ENCODE measurements at regions not wholly inside any gene's neighbourhood (a gene's known extent, or its start where the extent isn't known, plus 50 kb on each side); places are given as distances from the start of the nearest gene placed in this dataset.

- Mint-ChIP-seq H3K36me3 (no peaks in the 10 kb centered on the region), H3K4me3 (no peak overlapping the region), H3K27ac (no peak overlapping the region), H3K4me1 (no peaks in the 10 kb centered on the region), H3K27me3 (no peaks in the 10 kb centered on the region), H3K9me3 (peaks cover 0 to 5% (median 0%) of the 10 kb centered on the region in 11 donors)
- CTCF ChIA-PET: no interaction called here
- H3K27ac ChIP-seq (ENCODE audit: low read depth, low read length): no peak overlapping the region
- no peaks in the 10 kb centered on the region for H3K27me3 ChIP-seq (ENCODE audit: control insufficient read depth in 2 of 2, insufficient read depth in 2 of 2, low read length in 2 of 2)
- no peaks in the 10 kb centered on the region for H3K4me1 ChIP-seq (ENCODE audit: control insufficient read depth in 2 of 2, insufficient read depth in 2 of 2, low read length in 2 of 2)
- no peak overlapping the region for H3K4me3 ChIP-seq (ENCODE audit: low read length)
- no peaks in the 10 kb centered on the region for H3K36me3 ChIP-seq (ENCODE audit: control insufficient read depth in 2 of 3, insufficient read depth in 3 of 3, low read length in 3 of 3)
- POLR2A ChIA-PET: no interaction called here
- DNase-seq (no peak), ATAC-seq (no peak)
- intact Hi-C loops (cut with micrococcal nuclease): no loop called here
- no peaks in the 10 kb centered on the region for H3K9me3 ChIP-seq (ENCODE audit: control insufficient read depth in 2 of 3, low read length in 3 of 3)
These were observed 800.5 kb upstream of the KLHL1 start for GRCh38 chr13:70908795-70909194.

- Histone ChIP-seq H3K4me1 (ENCODE audit: control insufficient read depth in 2 of 2, insufficient read depth in 2 of 2, low read length in 2 of 2) (no peaks in the 10 kb centered on the region), H3K27ac (ENCODE audit: low read depth, low read length) (no peak overlapping the region), H3K27me3 (ENCODE audit: control insufficient read depth in 2 of 2, insufficient read depth in 2 of 2, low read length in 2 of 2) (no peaks in the 10 kb centered on the region), H3K9me3 (ENCODE audit: control insufficient read depth in 2 of 3, low read length in 3 of 3) (no peaks in the 10 kb centered on the region), H3K36me3 (ENCODE audit: control insufficient read depth in 2 of 3, insufficient read depth in 3 of 3, low read length in 3 of 3) (no peaks in the 10 kb centered on the region), H3K4me3 (ENCODE audit: low read length) (no peak overlapping the region)
- Mint-ChIP-seq H3K36me3 (no peaks in the 10 kb centered on the region), H3K4me3 (no peak overlapping the region), H3K9me3 (peaks cover 0 to 8% (median 0%) of the 10 kb centered on the region in 11 donors), H3K27me3 (no peaks in the 10 kb centered on the region), H3K4me1 (no peaks in the 10 kb centered on the region), H3K27ac (no peak overlapping the region)
- no peak for DNase-seq
- POLR2A ChIA-PET: no interaction called here
- no peak for ATAC-seq
- CTCF ChIA-PET: no interaction called here
- intact Hi-C loops (cut with micrococcal nuclease): no loop called here
These were observed 796.8 kb upstream of the KLHL1 start for GRCh38 chr13:70905035-70905434.

DNA sequence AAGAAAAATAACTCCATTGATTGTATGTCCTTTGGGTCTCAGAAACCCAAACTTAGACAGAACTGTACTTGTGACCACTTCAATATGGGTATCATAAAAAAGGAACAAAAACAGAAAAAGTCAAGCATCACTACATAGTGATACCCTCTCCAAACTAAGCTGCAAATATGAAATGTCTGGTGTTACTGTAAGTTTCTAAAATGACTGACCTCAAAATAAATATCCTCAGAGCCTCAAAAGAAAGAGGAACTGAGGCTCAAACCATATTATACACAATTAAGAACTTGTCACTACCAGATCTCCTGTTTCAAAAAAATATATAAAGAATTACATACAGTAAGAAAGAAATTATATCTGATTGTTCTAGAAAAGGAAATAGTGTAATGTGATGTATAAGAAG lies 787.9 kb upstream of the KLHL1 start:
- Histone ChIP-seq H3K9me3 (ENCODE audit: control insufficient read depth in 2 of 3, low read length in 3 of 3) (no peaks in the 10 kb centered on the region), H3K4me3 (ENCODE audit: low read length) (no peak overlapping the region), H3K27me3 (ENCODE audit: control insufficient read depth in 2 of 2, insufficient read depth in 2 of 2, low read length in 2 of 2) (no peaks in the 10 kb centered on the region), H3K36me3 (ENCODE audit: control insufficient read depth in 2 of 3, insufficient read depth in 3 of 3, low read length in 3 of 3) (no peaks in the 10 kb centered on the region), H3K27ac (ENCODE audit: low read depth, low read length) (no peak overlapping the region), H3K4me1 (ENCODE audit: control insufficient read depth in 2 of 2, insufficient read depth in 2 of 2, low read length in 2 of 2) (no peaks in the 10 kb centered on the region)
- no peaks in the 10 kb centered on the region for H3K27me3 Mint-ChIP-seq
- no peak overlapping the region for H3K27ac Mint-ChIP-seq
- ChIA-PET POLR2A (no interaction called here), CTCF (no interaction called here)
- ATAC-seq (no peak), DNase-seq (no peak)
- no peaks in the 10 kb centered on the region for H3K9me3 Mint-ChIP-seq
- H3K36me3 Mint-ChIP-seq: no peaks in the 10 kb centered on the region
- no peak overlapping the region for H3K4me3 Mint-ChIP-seq
- intact Hi-C loops (cut with micrococcal nuclease): no loop called here
- no peaks in the 10 kb centered on the region for H3K4me1 Mint-ChIP-seq

DNA sequence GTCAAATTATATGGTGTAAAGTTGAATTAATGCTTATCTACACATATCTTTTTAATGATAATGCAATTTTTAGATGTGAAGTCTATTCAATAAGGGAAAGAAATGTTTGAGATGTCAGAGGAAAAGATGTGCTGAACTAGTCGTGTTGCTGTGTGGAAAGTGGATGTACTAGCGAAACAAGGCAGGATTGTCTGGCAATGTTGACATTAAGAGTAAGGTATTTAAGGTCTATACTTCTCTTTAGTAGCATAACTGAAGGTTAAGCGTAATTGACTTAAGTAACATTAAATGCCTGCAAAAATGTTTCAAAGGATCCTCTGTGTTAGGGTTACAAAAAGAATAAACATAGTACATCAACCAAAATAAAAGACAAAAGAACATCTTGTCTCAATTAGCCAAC lies 787.3 kb upstream of the KLHL1 start:
- ATAC-seq: no peak

DNA sequence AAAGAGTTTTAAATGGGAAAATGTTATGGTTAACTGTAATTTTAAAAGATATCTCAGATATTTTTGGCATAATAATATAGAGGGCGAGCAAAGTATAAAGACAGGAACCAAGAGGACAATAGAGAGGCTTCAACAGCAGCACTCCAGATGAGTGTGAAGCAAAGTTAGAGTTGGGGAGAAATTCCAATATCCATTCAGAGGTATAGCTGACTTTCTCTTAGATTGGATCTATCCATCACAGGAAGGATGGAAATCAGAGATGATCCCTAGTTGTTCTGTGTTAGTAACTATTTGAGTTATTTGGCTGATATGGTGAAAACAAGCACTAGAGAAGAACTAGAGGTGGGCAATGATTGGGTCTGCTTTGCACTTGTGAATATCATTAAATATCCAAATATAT lies 786.0 kb upstream of the KLHL1 start:
- POLR2A ChIA-PET: no interaction called here
- H3K9me3 Mint-ChIP-seq: peaks cover 0 to 5% (median 0%) of the 10 kb centered on the region in 11 donors
- Histone ChIP-seq H3K9me3 (ENCODE audit: control insufficient read depth in 2 of 3, low read length in 3 of 3) (no peaks in the 10 kb centered on the region), H3K4me3 (ENCODE audit: low read length) (no peak overlapping the region), H3K4me1 (ENCODE audit: control insufficient read depth in 2 of 2, insufficient read depth in 2 of 2, low read length in 2 of 2) (no peaks in the 10 kb centered on the region), H3K27ac (ENCODE audit: low read depth, low read length) (no peak overlapping the region), H3K27me3 (ENCODE audit: control insufficient read depth in 2 of 2, insufficient read depth in 2 of 2, low read length in 2 of 2) (no peaks in the 10 kb centered on the region), H3K36me3 (ENCODE audit: control insufficient read depth in 2 of 3, insufficient read depth in 3 of 3, low read length in 3 of 3) (no peaks in the 10 kb centered on the region)
- no peak overlapping the region for H3K4me3 Mint-ChIP-seq
- ATAC-seq (no peak), DNase-seq (no peak)
- no peak overlapping the region for H3K27ac Mint-ChIP-seq
- H3K36me3 Mint-ChIP-seq: no peaks in the 10 kb centered on the region
- H3K27me3 Mint-ChIP-seq: no peaks in the 10 kb centered on the region
- CTCF ChIA-PET: no interaction called here
- intact Hi-C loops (cut with micrococcal nuclease): no loop called here
- H3K4me1 Mint-ChIP-seq: no peaks in the 10 kb centered on the region

More for the DNA sequence above, 787.3 kb upstream of the KLHL1 start:
- Histone ChIP-seq H3K27ac (ENCODE audit: low read depth, low read length) (no peak overlapping the region), H3K4me1 (ENCODE audit: control insufficient read depth in 2 of 2, insufficient read depth in 2 of 2, low read length in 2 of 2) (no peaks in the 10 kb centered on the region), H3K27me3 (ENCODE audit: control insufficient read depth in 2 of 2, insufficient read depth in 2 of 2, low read length in 2 of 2) (no peaks in the 10 kb centered on the region), H3K9me3 (ENCODE audit: control insufficient read depth in 2 of 3, low read length in 3 of 3) (no peaks in the 10 kb centered on the region), H3K4me3 (ENCODE audit: low read length) (no peak overlapping the region), H3K36me3 (ENCODE audit: control insufficient read depth in 2 of 3, insufficient read depth in 3 of 3, low read length in 3 of 3) (no peaks in the 10 kb centered on the region)
- H3K27me3 Mint-ChIP-seq: no peaks in the 10 kb centered on the region
- CTCF ChIA-PET: no interaction called here
- H3K27ac Mint-ChIP-seq: no peak overlapping the region
- H3K9me3 Mint-ChIP-seq: no peaks in the 10 kb centered on the region
- no peak overlapping the region for H3K4me3 Mint-ChIP-seq
- no peaks in the 10 kb centered on the region for H3K36me3 Mint-ChIP-seq
- intact Hi-C loops (cut with micrococcal nuclease): no loop called here
- POLR2A ChIA-PET: no interaction called here
- no peaks in the 10 kb centered on the region for H3K4me1 Mint-ChIP-seq
- DNase-seq: no peak

DNA sequence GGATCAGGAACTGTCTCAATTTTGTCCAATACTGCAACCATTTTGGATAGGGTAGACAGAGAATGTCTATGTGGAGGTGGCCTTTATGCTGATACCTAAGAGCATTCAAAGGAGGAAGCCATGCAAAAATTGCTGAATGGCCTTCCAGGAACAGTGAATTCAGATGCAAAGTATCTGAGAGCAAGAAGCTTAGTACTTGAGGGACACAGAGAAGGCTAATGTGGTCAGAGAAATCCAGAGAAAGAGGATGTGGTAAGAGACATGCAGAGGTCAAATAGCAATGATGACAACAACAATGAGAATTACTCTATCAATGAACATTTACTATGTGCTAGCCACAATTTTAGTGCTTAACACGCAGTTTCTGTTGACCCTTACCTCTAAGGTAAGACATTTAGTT lies 785.6 kb upstream of the KLHL1 start:
- ChIA-PET POLR2A (no interaction called here), CTCF (no interaction called here)
- Mint-ChIP-seq H3K27ac (no peak overlapping the region), H3K27me3 (no peaks in the 10 kb centered on the region), H3K36me3 (no peaks in the 10 kb centered on the region), H3K4me1 (no peaks in the 10 kb centered on the region), H3K9me3 (peaks cover 0 to 9% (median under 1%) of the 10 kb centered on the region in 11 donors), H3K4me3 (no peak overlapping the region)
- no peaks in the 10 kb centered on the region for H3K9me3 ChIP-seq (ENCODE audit: control insufficient read depth in 2 of 3, low read length in 3 of 3)
- H3K36me3 ChIP-seq (ENCODE audit: control insufficient read depth in 2 of 3, insufficient read depth in 3 of 3, low read length in 3 of 3): no peaks in the 10 kb centered on the region
- no peak overlapping the region for H3K27ac ChIP-seq (ENCODE audit: low read depth, low read length)
- no peak for DNase-seq
- no peaks in the 10 kb centered on the region for H3K27me3 ChIP-seq (ENCODE audit: control insufficient read depth in 2 of 2, insufficient read depth in 2 of 2, low read length in 2 of 2)
- intact Hi-C loops (cut with micrococcal nuclease): no loop called here
- no peak for ATAC-seq
- no peak overlapping the region for H3K4me3 ChIP-seq (ENCODE audit: low read length)
- H3K4me1 ChIP-seq (ENCODE audit: control insufficient read depth in 2 of 2, insufficient read depth in 2 of 2, low read length in 2 of 2): no peaks in the 10 kb centered on the region

DNA sequence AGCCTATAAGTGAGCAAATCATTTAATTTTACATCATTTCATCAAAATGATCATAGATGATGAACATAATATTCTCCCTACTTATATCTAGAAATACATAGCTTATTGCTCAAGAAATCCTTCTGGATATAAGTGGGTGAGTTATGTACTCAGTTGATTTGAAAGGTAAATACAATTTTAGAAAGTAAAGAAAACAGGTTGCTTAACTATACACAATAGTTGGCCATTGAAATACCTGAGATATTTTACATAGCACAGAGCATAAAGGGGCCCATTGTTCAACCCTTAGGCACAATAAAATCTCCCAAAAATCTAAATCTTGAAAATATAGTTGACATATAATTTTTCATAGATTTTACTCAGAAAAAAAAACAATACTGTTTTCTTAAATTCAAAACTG lies 782.0 kb upstream of the KLHL1 start:
- no peaks in the 10 kb centered on the region for H3K4me1 Mint-ChIP-seq
- Histone ChIP-seq H3K36me3 (ENCODE audit: control insufficient read depth in 2 of 3, insufficient read depth in 3 of 3, low read length in 3 of 3) (no peaks in the 10 kb centered on the region), H3K9me3 (ENCODE audit: control insufficient read depth in 2 of 3, low read length in 3 of 3) (no peaks in the 10 kb centered on the region), H3K4me1 (ENCODE audit: control insufficient read depth in 2 of 2, insufficient read depth in 2 of 2, low read length in 2 of 2) (no peaks in the 10 kb centered on the region), H3K4me3 (ENCODE audit: low read length) (no peak overlapping the region), H3K27me3 (ENCODE audit: control insufficient read depth in 2 of 2, insufficient read depth in 2 of 2, low read length in 2 of 2) (no peaks in the 10 kb centered on the region), H3K27ac (ENCODE audit: low read depth, low read length) (no peak overlapping the region)
- no peak overlapping the region for H3K27ac Mint-ChIP-seq
- ATAC-seq (no peak), DNase-seq (no peak)
- H3K27me3 Mint-ChIP-seq: no peaks in the 10 kb centered on the region
- POLR2A ChIA-PET: no interaction called here
- CTCF ChIA-PET: no interaction called here
- no peaks in the 10 kb centered on the region for H3K36me3 Mint-ChIP-seq
- no peak overlapping the region for H3K4me3 Mint-ChIP-seq
- H3K9me3 Mint-ChIP-seq: peaks cover 0 to 14% (median 4%) of the 10 kb centered on the region in 11 donors
- intact Hi-C loops (cut with micrococcal nuclease): no loop called here

Data from naive thymus-derived CD4-positive, alpha-beta T cell (primary cell).